WTC11 (cell line): ENCODE measurements at regions not wholly inside any gene's neighbourhood (a gene's known extent, or its start where the extent isn't known, plus 50 kb on each side); places are given as distances from the start of the nearest gene placed in this dataset.

Source experiments
- ATAC-seq: fragments of 200-7000 bp; cut with Tn5 transposase; 2 replicates; pipeline ENCODE4 v1.10.0; 2021; ENCODE audit warnings: mild to moderate bottlenecking, moderate library complexity
- CTCF ChIA-PET: fragments of 300-600 bp; sonication (Branson Sonifier 250); formaldehyde crosslinking; loops from one replicate; lab custom pipeline; 2021; ENCODE audit warnings: antibody characterized with exemption; lab: Charles Lee
- POLR2A ChIA-PET: fragments of 350-600 bp; sonication (Branson Sonifier 250); formaldehyde crosslinking; loops from one replicate; lab custom pipeline; 2021; ENCODE audit warnings: antibody characterized with exemption; lab: Charles Lee
- DNase-seq: peaks from one replicate; pipeline ENCODE4 v3.0.0; 2021; ENCODE audit warnings: low spot score
- H3K27ac Mint-ChIP-seq: 2 replicates; pipeline ENCODE4 v1.8.0; 2021; ENCODE audit warnings: mixed read lengths
- H3K27me3 Mint-ChIP-seq: 2 replicates; pipeline ENCODE4 v1.8.0; 2021; ENCODE audit warnings: low read depth, mild to moderate bottlenecking, moderate library complexity, mixed read lengths
- H3K36me3 Mint-ChIP-seq: 2 replicates; pipeline ENCODE4 v1.8.0; 2021; ENCODE audit warnings: mixed read lengths
- H3K4me1 Mint-ChIP-seq: 2 replicates; pipeline ENCODE4 v1.8.0; 2022; ENCODE audit warnings: mixed read lengths
- H3K4me3 Mint-ChIP-seq: 2 replicates; pipeline ENCODE4 v1.8.0; 2021; ENCODE audit warnings: mild to moderate bottlenecking, moderate library complexity, mixed read lengths
- H3K9me3 Mint-ChIP-seq: 2 replicates; pipeline ENCODE4 v1.8.0; 2021; ENCODE audit warnings: mixed read lengths
- ESRRA ChIP-seq: sonication (generic); formaldehyde crosslinking; IDR thresholded peaks from 2 replicates; pipeline ENCODE4 v1.8.1; 2022; ENCODE audit warnings: mild to moderate bottlenecking, missing genetic modification reagents, borderline replicate concordance
- GTF2I ChIP-seq: fragments of 250-450 bp; sonication (Bioruptor Pico); conservative IDR thresholded peaks from 2 replicates; pipeline ENCODE4 v1.4.0; 2021; ENCODE audit warnings: mild to moderate bottlenecking
- IRF2 ChIP-seq: sonication (generic); formaldehyde crosslinking; IDR thresholded peaks from 2 replicates; pipeline ENCODE4 v1.8.0; 2022; ENCODE audit warnings: low read depth, missing genetic modification reagents, borderline replicate concordance
- MXD4 ChIP-seq: fragments of 250-450 bp; sonication (Bioruptor Pico); IDR thresholded peaks from 2 replicates; pipeline ENCODE4 v1.8.0; 2021; ENCODE audit warnings: mild to moderate bottlenecking, moderate library complexity, borderline replicate concordance
- NFYB ChIP-seq: sonication (generic); formaldehyde crosslinking; conservative IDR thresholded peaks from 2 replicates; pipeline ENCODE4 v1.8.0; 2022; ENCODE audit warnings: low read depth, missing genetic modification reagents
- NR1H2 ChIP-seq: sonication (generic); formaldehyde crosslinking; IDR thresholded peaks from 2 replicates; pipeline ENCODE4 v1.9.0; 2021; ENCODE audit warnings: mild to moderate bottlenecking, moderate library complexity, missing genetic modification reagents
- SMAD3 ChIP-seq: sonication (generic); formaldehyde crosslinking; IDR thresholded peaks from 2 replicates; pipeline ENCODE4 v1.8.0; 2022; ENCODE audit warnings: missing genetic modification reagents, mild to moderate bottlenecking, borderline replicate concordance
- SP1 ChIP-seq: sonication (generic); formaldehyde crosslinking; conservative IDR thresholded peaks from 2 replicates; pipeline ENCODE4 v1.8.1; 2022; ENCODE audit warnings: missing genetic modification reagents
- ZNF263 ChIP-seq: sonication (generic); formaldehyde crosslinking; IDR thresholded peaks from 2 replicates; pipeline ENCODE4 v1.8.1; 2022; ENCODE audit warnings: low read depth, mild to moderate bottlenecking, moderate library complexity, missing genetic modification reagents
- ZNF317 ChIP-seq: sonication (generic); formaldehyde crosslinking; IDR thresholded peaks from 2 replicates; pipeline ENCODE4 v1.8.1; 2023; ENCODE audit warnings: low read depth, mild to moderate bottlenecking, moderate library complexity, missing genetic modification reagents, borderline replicate concordance
- ZNF396 ChIP-seq: fragments of 250-450 bp; sonication (Bioruptor Pico); IDR thresholded peaks from 2 replicates; pipeline ENCODE4 v1.8.0; 2021; ENCODE audit warnings: mild to moderate bottlenecking, moderate library complexity, borderline replicate concordance
- TF ChIP-seq, protein P1 (sequence below): sonication (generic); formaldehyde crosslinking; IDR thresholded peaks from 2 replicates; pipeline ENCODE4 v1.8.1; 2023; ENCODE audit warnings: mild to moderate bottlenecking, missing genetic modification reagents, moderate library complexity
- TF ChIP-seq, protein P2 (sequence below): sonication (generic); formaldehyde crosslinking; conservative IDR thresholded peaks from 2 replicates; pipeline ENCODE4 v1.8.1; 2022; ENCODE audit warnings: mild to moderate bottlenecking, missing genetic modification reagents
- TF ChIP-seq, protein P3 (sequence below): fragments of 200-600 bp; IDR thresholded peaks from 2 replicates; pipeline ENCODE4 v1.8.0; 2022; ENCODE audit warnings: antibody characterized with exemption
- TF ChIP-seq, protein P4 (sequence below): sonication (generic); formaldehyde crosslinking; IDR thresholded peaks from 2 replicates; pipeline ENCODE4 v1.8.0; 2023; ENCODE audit warnings: missing genetic modification reagents
- TF ChIP-seq, protein P5 (sequence below): sonication (generic); formaldehyde crosslinking; IDR thresholded peaks from 2 replicates; pipeline ENCODE4 v1.8.0; 2022; ENCODE audit warnings: mild to moderate bottlenecking, missing genetic modification reagents
- TF ChIP-seq, protein P6 (sequence below): fragments of 250-450 bp; sonication (Bioruptor Pico); IDR thresholded peaks from 2 replicates; pipeline ENCODE4 v1.9.0; 2021; ENCODE audit warnings: mild to moderate bottlenecking
- TF ChIP-seq, protein P7 (sequence below): sonication (generic); formaldehyde crosslinking; IDR thresholded peaks from 2 replicates; pipeline ENCODE4 v1.8.1; 2022; ENCODE audit warnings: mild to moderate bottlenecking, missing genetic modification reagents, moderate library complexity, borderline replicate concordance

DNA sequence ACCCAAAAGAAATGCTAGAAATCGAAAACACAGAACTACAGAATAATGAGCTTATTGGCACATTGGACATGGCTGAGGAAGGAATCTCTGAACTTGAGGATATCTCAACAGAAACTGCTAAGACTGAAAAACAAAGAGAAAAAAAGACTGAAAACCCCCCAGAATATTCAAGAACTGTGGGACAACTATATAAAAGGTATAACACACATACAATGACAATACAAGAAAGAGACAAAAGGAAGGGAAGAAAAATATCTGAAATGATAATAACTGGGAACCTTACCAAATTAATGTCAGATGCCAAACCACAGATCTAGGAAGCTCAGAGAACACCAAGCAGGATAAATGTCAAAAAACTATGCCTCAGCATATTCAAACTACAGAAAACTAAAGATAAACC, 68.6 kb upstream of the TNPO1 start (continued):
- no peak for TF ChIP-seq SP1 (CRISPR knock-in tag)
- TF ChIP-seq IRF2 (CRISPR knock-in tag): no peak
- TF ChIP-seq, protein P1, sequence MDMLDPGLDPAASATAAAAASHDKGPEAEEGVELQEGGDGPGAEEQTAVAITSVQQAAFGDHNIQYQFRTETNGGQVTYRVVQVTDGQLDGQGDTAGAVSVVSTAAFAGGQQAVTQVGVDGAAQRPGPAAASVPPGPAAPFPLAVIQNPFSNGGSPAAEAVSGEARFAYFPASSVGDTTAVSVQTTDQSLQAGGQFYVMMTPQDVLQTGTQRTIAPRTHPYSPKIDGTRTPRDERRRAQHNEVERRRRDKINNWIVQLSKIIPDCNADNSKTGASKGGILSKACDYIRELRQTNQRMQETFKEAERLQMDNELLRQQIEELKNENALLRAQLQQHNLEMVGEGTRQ (CRISPR knock-in tag): no peak
- TF ChIP-seq NFYB (CRISPR knock-in tag): no peak
- TF ChIP-seq, protein P2, sequence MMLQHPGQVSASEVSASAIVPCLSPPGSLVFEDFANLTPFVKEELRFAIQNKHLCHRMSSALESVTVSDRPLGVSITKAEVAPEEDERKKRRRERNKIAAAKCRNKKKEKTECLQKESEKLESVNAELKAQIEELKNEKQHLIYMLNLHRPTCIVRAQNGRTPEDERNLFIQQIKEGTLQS (CRISPR knock-in tag): no peak
- TF ChIP-seq, protein P3, sequence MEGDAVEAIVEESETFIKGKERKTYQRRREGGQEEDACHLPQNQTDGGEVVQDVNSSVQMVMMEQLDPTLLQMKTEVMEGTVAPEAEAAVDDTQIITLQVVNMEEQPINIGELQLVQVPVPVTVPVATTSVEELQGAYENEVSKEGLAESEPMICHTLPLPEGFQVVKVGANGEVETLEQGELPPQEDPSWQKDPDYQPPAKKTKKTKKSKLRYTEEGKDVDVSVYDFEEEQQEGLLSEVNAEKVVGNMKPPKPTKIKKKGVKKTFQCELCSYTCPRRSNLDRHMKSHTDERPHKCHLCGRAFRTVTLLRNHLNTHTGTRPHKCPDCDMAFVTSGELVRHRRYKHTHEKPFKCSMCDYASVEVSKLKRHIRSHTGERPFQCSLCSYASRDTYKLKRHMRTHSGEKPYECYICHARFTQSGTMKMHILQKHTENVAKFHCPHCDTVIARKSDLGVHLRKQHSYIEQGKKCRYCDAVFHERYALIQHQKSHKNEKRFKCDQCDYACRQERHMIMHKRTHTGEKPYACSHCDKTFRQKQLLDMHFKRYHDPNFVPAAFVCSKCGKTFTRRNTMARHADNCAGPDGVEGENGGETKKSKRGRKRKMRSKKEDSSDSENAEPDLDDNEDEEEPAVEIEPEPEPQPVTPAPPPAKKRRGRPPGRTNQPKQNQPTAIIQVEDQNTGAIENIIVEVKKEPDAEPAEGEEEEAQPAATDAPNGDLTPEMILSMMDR: no peak

DNA sequence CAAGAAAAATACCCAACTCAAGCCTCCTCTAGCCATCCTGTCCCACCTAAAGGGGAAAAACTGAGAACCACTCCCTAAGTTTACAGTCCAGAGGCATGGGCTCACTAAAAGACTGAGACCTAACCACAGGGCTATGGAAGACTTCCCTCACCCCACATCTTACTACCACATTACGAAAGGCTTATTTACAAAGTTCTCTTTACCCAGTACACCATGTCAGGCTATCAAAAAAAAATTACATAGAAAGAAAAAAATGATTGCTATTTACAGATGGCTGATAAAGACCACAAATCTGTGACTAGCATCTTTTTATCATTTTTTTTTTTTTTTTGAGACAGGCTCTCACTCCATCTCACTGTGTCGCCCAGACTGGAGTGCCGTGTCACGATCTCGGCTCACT, 69.7 kb upstream of the TNPO1 start:
- Mint-ChIP-seq H3K9me3 (no peaks in the 10 kb centered on the region), H3K36me3 (no peaks in the 10 kb centered on the region), H3K27ac (no peak overlapping the region), H3K4me1 (no peaks in the 10 kb centered on the region), H3K4me3 (no peak overlapping the region), H3K27me3 (no peaks in the 10 kb centered on the region; the same call in 1 of the 2 replicates)
- DNase-seq (no peak), ATAC-seq (no peak)
- ChIA-PET POLR2A (no interaction called here), CTCF (no interaction called here)
- TF ChIP-seq, protein P4, sequence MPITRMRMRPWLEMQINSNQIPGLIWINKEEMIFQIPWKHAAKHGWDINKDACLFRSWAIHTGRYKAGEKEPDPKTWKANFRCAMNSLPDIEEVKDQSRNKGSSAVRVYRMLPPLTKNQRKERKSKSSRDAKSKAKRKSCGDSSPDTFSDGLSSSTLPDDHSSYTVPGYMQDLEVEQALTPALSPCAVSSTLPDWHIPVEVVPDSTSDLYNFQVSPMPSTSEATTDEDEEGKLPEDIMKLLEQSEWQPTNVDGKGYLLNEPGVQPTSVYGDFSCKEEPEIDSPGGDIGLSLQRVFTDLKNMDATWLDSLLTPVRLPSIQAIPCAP: no peak
- TF ChIP-seq, protein P5, sequence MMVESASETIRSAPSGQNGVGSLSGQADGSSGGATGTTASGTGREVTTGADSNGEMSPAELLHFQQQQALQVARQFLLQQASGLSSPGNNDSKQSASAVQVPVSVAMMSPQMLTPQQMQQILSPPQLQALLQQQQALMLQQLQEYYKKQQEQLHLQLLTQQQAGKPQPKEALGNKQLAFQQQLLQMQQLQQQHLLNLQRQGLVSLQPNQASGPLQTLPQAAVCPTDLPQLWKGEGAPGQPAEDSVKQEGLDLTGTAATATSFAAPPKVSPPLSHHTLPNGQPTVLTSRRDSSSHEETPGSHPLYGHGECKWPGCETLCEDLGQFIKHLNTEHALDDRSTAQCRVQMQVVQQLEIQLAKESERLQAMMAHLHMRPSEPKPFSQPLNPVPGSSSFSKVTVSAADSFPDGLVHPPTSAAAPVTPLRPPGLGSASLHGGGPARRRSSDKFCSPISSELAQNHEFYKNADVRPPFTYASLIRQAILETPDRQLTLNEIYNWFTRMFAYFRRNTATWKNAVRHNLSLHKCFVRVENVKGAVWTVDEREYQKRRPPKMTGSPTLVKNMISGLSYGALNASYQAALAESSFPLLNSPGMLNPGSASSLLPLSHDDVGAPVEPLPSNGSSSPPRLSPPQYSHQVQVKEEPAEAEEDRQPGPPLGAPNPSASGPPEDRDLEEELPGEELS: no peak
- TF ChIP-seq, protein P6, sequence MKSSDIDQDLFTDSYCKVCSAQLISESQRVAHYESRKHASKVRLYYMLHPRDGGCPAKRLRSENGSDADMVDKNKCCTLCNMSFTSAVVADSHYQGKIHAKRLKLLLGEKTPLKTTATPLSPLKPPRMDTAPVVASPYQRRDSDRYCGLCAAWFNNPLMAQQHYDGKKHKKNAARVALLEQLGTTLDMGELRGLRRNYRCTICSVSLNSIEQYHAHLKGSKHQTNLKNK (CRISPR knock-in tag): no peak
- no peak for TF ChIP-seq SMAD3 (CRISPR knock-in tag)
- TF ChIP-seq, protein P7, sequence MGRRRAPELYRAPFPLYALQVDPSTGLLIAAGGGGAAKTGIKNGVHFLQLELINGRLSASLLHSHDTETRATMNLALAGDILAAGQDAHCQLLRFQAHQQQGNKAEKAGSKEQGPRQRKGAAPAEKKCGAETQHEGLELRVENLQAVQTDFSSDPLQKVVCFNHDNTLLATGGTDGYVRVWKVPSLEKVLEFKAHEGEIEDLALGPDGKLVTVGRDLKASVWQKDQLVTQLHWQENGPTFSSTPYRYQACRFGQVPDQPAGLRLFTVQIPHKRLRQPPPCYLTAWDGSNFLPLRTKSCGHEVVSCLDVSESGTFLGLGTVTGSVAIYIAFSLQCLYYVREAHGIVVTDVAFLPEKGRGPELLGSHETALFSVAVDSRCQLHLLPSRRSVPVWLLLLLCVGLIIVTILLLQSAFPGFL: no peak
- TF ChIP-seq, protein P3: no peak

DNA sequence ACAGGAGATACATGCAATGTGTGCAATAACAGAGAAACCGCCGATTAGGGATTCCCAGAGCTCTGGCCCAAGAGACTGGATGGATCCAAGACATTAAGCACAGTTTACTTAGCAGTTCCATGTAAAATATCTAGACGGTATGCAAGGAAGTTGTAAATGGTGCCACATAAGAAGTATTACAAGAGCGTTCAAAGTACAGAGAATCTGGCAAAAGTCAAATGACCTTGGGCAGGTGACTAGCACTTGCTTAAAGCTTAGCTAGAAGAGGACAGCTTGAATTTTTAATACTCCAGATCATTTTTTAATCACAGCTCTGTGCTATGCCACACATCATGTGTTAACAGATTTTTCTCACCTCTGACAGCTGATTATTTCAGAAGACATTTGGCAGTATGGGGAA, 72.3 kb upstream of the TNPO1 start:
- POLR2A ChIA-PET: no interaction called here
- H3K27ac Mint-ChIP-seq: no peak overlapping the region
- ATAC-seq (no peak), DNase-seq (no peak)
- H3K36me3 Mint-ChIP-seq: no peaks in the 10 kb centered on the region
- no peaks in the 10 kb centered on the region for H3K4me1 Mint-ChIP-seq
- CTCF ChIA-PET: no interaction called here
- no peaks in the 10 kb centered on the region for H3K9me3 Mint-ChIP-seq
- H3K4me3 Mint-ChIP-seq: no peak overlapping the region
- H3K27me3 Mint-ChIP-seq: no peaks in the 10 kb centered on the region; the same call in 1 of the 2 replicates
- no peak for TF ChIP-seq ESRRA (CRISPR knock-in tag)
- TF ChIP-seq NR1H2 (CRISPR knock-in tag): no peak
- TF ChIP-seq IRF2 (CRISPR knock-in tag): no peak
- TF ChIP-seq, protein P7: no peak
- TF ChIP-seq ZNF263 (CRISPR knock-in tag): no peak
- no peak for TF ChIP-seq ZNF317 (CRISPR knock-in tag)
- no peak for TF ChIP-seq ZNF396 (CRISPR knock-in tag)
- TF ChIP-seq SP1 (CRISPR knock-in tag): no peak
- no peak for TF ChIP-seq GTF2I
- TF ChIP-seq MXD4: no peak
